ENCODE measurements at regions not wholly inside any gene's neighbourhood (a gene's known extent, or its start where the extent isn't known, plus 50 kb on each side); places are given as distances from the start of the nearest gene placed in this dataset.

- Histone ChIP-seq H3K9me3 (ENCODE audit: control insufficient read depth in 2 of 2, low read length in 2 of 2) (peaks cover 0 to 2% of the 10 kb centered on the region in 2 donors), H3K4me1 (ENCODE audit: control insufficient read depth, insufficient read depth, low read length) (no peaks in the 10 kb centered on the region), H3K27ac (ENCODE audit: low read length) (no peak overlapping the region), H3K36me3 (ENCODE audit: control insufficient read depth in 2 of 2, insufficient read depth in 2 of 2, low read length in 2 of 2) (no peaks in the 10 kb centered on the region), H3K27me3 (ENCODE audit: control insufficient read depth in 1 of 2, insufficient read depth in 2 of 2, low read length in 2 of 2) (peaks cover 0 to 3% of the 10 kb centered on the region in 2 donors), H3K4me3 (ENCODE audit: low read length in 2 of 2) (no peak overlapping the region), H3K9ac (ENCODE audit: low read length in 2 of 2) (no peak overlapping the region)
Measured at GRCh38 chr9:19614294-19614693, 174.5 kb downstream of the SLC24A2 start.

DNA sequence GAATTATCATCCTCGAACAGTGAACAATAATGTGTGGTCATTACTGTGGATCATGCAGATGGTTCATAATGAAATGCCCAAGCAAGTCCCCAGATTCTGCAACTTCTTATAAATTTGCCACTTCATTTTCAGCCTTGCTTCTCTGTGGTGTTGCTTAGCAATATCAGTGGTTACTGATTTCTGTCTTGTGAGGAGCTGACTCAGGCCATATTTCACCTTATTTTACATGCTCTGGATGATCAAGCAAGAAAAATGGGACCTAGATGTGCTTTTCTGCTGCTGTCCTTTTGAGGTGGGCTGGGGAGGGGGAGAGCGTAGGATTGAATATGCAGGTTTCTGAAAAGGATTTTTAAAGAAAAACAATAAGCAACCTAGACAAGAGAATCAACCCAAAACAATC, 188.3 kb downstream of the SLC24A2 start:
- Histone ChIP-seq H3K9ac (ENCODE audit: low read length in 2 of 2) (no peak overlapping the region), H3K27ac (ENCODE audit: low read length) (no peak overlapping the region), H3K36me3 (ENCODE audit: control insufficient read depth in 2 of 2, insufficient read depth in 2 of 2, low read length in 2 of 2) (no peaks in the 10 kb centered on the region), H3K4me1 (ENCODE audit: control insufficient read depth, insufficient read depth, low read length) (no peaks in the 10 kb centered on the region), H3K9me3 (ENCODE audit: control insufficient read depth in 2 of 2, low read length in 2 of 2) (no peaks in the 10 kb centered on the region), H3K27me3 (ENCODE audit: control insufficient read depth in 1 of 2, insufficient read depth in 2 of 2, low read length in 2 of 2) (no peaks in the 10 kb centered on the region), H3K4me3 (ENCODE audit: low read length in 2 of 2) (no peak overlapping the region)

- Histone ChIP-seq H3K36me3 (ENCODE audit: control insufficient read depth in 2 of 2, insufficient read depth in 2 of 2, low read length in 2 of 2) (no peaks in the 10 kb centered on the region), H3K27me3 (ENCODE audit: control insufficient read depth in 1 of 2, insufficient read depth in 2 of 2, low read length in 2 of 2) (no peaks in the 10 kb centered on the region), H3K9me3 (ENCODE audit: control insufficient read depth in 2 of 2, low read length in 2 of 2) (no peaks in the 10 kb centered on the region), H3K9ac (ENCODE audit: low read length in 2 of 2) (no peak overlapping the region), H3K4me3 (ENCODE audit: low read length in 2 of 2) (no peak overlapping the region), H3K4me1 (ENCODE audit: control insufficient read depth, insufficient read depth, low read length) (no peaks in the 10 kb centered on the region), H3K27ac (ENCODE audit: low read length) (no peak overlapping the region)
Measured at GRCh38 chr9:19598722-19599121, 189.9 kb downstream of the ACER2 start.

- no peaks in the 10 kb centered on the region for H3K27me3 ChIP-seq (ENCODE audit: control insufficient read depth in 1 of 2, insufficient read depth in 2 of 2, low read length in 2 of 2)
- H3K9me3 ChIP-seq (ENCODE audit: control insufficient read depth in 2 of 2, low read length in 2 of 2), result no peaks in the 10 kb centered on the region
- no peak overlapping the region for H3K27ac ChIP-seq (ENCODE audit: low read length)
- H3K36me3 ChIP-seq (ENCODE audit: control insufficient read depth in 2 of 2, insufficient read depth in 2 of 2, low read length in 2 of 2), result no peaks in the 10 kb centered on the region
- no peak overlapping the region for H3K9ac ChIP-seq (ENCODE audit: low read length in 2 of 2)
- no peak overlapping the region for H3K4me3 ChIP-seq (ENCODE audit: low read length in 2 of 2)
- no peaks in the 10 kb centered on the region for H3K4me1 ChIP-seq (ENCODE audit: control insufficient read depth, insufficient read depth, low read length)
Measured at GRCh38 chr9:19597176-19597575, 188.4 kb downstream of the ACER2 start.

GRCh38 chr9:19595003-19595402, 186.2 kb downstream of the ACER2 start:
- H3K36me3 ChIP-seq (ENCODE audit: control insufficient read depth in 2 of 2, insufficient read depth in 2 of 2, low read length in 2 of 2), result no peaks in the 10 kb centered on the region
- H3K27me3 ChIP-seq (ENCODE audit: control insufficient read depth in 1 of 2, insufficient read depth in 2 of 2, low read length in 2 of 2), result no peaks in the 10 kb centered on the region
- H3K27ac ChIP-seq (ENCODE audit: low read length), result no peak overlapping the region
- no peak overlapping the region for H3K4me3 ChIP-seq (ENCODE audit: low read length in 2 of 2)
- H3K9ac ChIP-seq (ENCODE audit: low read length in 2 of 2), result no peak overlapping the region
- H3K9me3 ChIP-seq (ENCODE audit: control insufficient read depth in 2 of 2, low read length in 2 of 2), result no peaks in the 10 kb centered on the region
- no peaks in the 10 kb centered on the region for H3K4me1 ChIP-seq (ENCODE audit: control insufficient read depth, insufficient read depth, low read length)

DNA sequence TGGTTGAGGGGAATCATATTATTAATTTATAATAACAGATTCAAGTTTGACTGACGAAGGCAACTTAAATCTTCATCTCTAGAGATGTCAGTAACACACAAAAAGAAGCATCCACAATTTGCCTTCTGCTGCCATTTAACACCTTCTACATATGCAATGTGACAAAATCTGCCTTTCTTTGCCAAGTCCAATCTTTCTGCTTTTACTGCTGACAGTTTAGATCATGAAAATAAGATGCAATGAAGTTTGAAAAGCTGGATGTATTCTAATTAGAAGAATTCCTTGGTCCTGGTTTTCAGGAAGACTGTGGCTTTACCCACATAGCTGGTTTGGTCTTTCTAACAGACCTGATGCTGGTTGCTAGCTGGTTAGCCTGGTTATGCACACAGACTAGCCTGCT, 178.9 kb downstream of the ACER2 start:
- Histone ChIP-seq H3K4me3 (ENCODE audit: low read length in 2 of 2) (no peak overlapping the region), H3K36me3 (ENCODE audit: control insufficient read depth in 2 of 2, insufficient read depth in 2 of 2, low read length in 2 of 2) (no peaks in the 10 kb centered on the region), H3K27ac (ENCODE audit: low read length) (no peak overlapping the region), H3K27me3 (ENCODE audit: control insufficient read depth in 1 of 2, insufficient read depth in 2 of 2, low read length in 2 of 2) (no peaks in the 10 kb centered on the region), H3K9ac (ENCODE audit: low read length in 2 of 2) (no peak overlapping the region), H3K4me1 (ENCODE audit: control insufficient read depth, insufficient read depth, low read length) (no peaks in the 10 kb centered on the region), H3K9me3 (ENCODE audit: control insufficient read depth in 2 of 2, low read length in 2 of 2) (no peaks in the 10 kb centered on the region)

DNA sequence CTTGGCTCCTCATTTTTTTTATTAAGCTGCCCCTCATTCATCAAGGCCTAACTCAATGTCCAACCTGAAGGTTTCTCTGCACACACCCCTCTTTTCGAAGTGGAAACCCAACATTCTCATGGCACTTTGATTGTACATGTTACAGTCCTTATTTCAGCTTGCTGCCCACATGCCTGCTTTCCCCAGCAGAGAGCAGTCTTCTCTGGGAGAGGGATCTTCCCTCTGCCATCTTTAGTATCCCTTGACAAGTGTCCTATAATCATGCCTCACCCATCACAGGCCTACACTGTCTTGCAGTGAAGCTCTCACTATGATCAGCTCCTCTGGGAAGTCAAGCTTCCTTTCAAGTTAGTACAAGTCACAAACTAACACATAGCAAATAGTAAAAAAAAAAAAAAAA, 175.1 kb downstream of the ACER2 start:
- H3K4me1 ChIP-seq (ENCODE audit: control insufficient read depth, insufficient read depth, low read length), result no peaks in the 10 kb centered on the region
- no peaks in the 10 kb centered on the region for H3K36me3 ChIP-seq (ENCODE audit: control insufficient read depth in 2 of 2, insufficient read depth in 2 of 2, low read length in 2 of 2)
- no peak overlapping the region for H3K4me3 ChIP-seq (ENCODE audit: low read length in 2 of 2)
- H3K27me3 ChIP-seq (ENCODE audit: control insufficient read depth in 1 of 2, insufficient read depth in 2 of 2, low read length in 2 of 2), result no peaks in the 10 kb centered on the region
- H3K9ac ChIP-seq (ENCODE audit: low read length in 2 of 2), result no peak overlapping the region
- no peak overlapping the region for H3K27ac ChIP-seq (ENCODE audit: low read length)
- H3K9me3 ChIP-seq (ENCODE audit: control insufficient read depth in 2 of 2, low read length in 2 of 2), result no peaks in the 10 kb centered on the region

- H3K4me3 ChIP-seq (ENCODE audit: low read length in 2 of 2), result no peak overlapping the region
- no peak overlapping the region for H3K9ac ChIP-seq (ENCODE audit: low read length in 2 of 2)
- no peak overlapping the region for H3K27ac ChIP-seq (ENCODE audit: low read length)
- H3K36me3 ChIP-seq (ENCODE audit: control insufficient read depth in 2 of 2, insufficient read depth in 2 of 2, low read length in 2 of 2), result no peaks in the 10 kb centered on the region
- H3K9me3 ChIP-seq (ENCODE audit: control insufficient read depth in 2 of 2, low read length in 2 of 2), result no peaks in the 10 kb centered on the region
- no peaks in the 10 kb centered on the region for H3K4me1 ChIP-seq (ENCODE audit: control insufficient read depth, insufficient read depth, low read length)
- H3K27me3 ChIP-seq (ENCODE audit: control insufficient read depth in 1 of 2, insufficient read depth in 2 of 2, low read length in 2 of 2), result no peaks in the 10 kb centered on the region
Measured at GRCh38 chr9:19577411-19577810, 168.6 kb downstream of the ACER2 start.

GRCh38 chr9:19568946-19569345, 160.1 kb downstream of the ACER2 start:
- no peak overlapping the region for H3K9ac ChIP-seq (ENCODE audit: low read length in 2 of 2)
- no peaks in the 10 kb centered on the region for H3K9me3 ChIP-seq (ENCODE audit: control insufficient read depth in 2 of 2, low read length in 2 of 2)
- no peak overlapping the region for H3K27ac ChIP-seq (ENCODE audit: low read length)
- H3K27me3 ChIP-seq (ENCODE audit: control insufficient read depth in 1 of 2, insufficient read depth in 2 of 2, low read length in 2 of 2), result no peaks in the 10 kb centered on the region
- H3K4me1 ChIP-seq (ENCODE audit: control insufficient read depth, insufficient read depth, low read length), result no peaks in the 10 kb centered on the region
- H3K4me3 ChIP-seq (ENCODE audit: low read length in 2 of 2), result no peak overlapping the region
- no peaks in the 10 kb centered on the region for H3K36me3 ChIP-seq (ENCODE audit: control insufficient read depth in 2 of 2, insufficient read depth in 2 of 2, low read length in 2 of 2)

- H3K9me3 ChIP-seq (ENCODE audit: control insufficient read depth in 2 of 2, low read length in 2 of 2), result no peaks in the 10 kb centered on the region
- H3K9ac ChIP-seq (ENCODE audit: low read length in 2 of 2), result no peak overlapping the region
- no peaks in the 10 kb centered on the region for H3K36me3 ChIP-seq (ENCODE audit: control insufficient read depth in 2 of 2, insufficient read depth in 2 of 2, low read length in 2 of 2)
- H3K4me3 ChIP-seq (ENCODE audit: low read length in 2 of 2), result no peak overlapping the region
- no peak overlapping the region for H3K27ac ChIP-seq (ENCODE audit: low read length)
- H3K27me3 ChIP-seq (ENCODE audit: control insufficient read depth in 1 of 2, insufficient read depth in 2 of 2, low read length in 2 of 2), result no peaks in the 10 kb centered on the region
- H3K4me1 ChIP-seq (ENCODE audit: control insufficient read depth, insufficient read depth, low read length), result no peaks in the 10 kb centered on the region
Measured at GRCh38 chr9:19564396-19565061, 155.7 kb downstream of the ACER2 start.

GRCh38 chr9:19555214-19555613, 146.4 kb downstream of the ACER2 start:
- H3K27ac ChIP-seq (ENCODE audit: low read length), result no peak overlapping the region
- peaks cover 23% of the 10 kb centered on the region for H3K4me1 ChIP-seq (ENCODE audit: control insufficient read depth, insufficient read depth, low read length)
- no peaks in the 10 kb centered on the region for H3K9me3 ChIP-seq (ENCODE audit: control insufficient read depth in 2 of 2, low read length in 2 of 2)
- H3K36me3 ChIP-seq (ENCODE audit: control insufficient read depth in 2 of 2, insufficient read depth in 2 of 2, low read length in 2 of 2), result no peaks in the 10 kb centered on the region
- no peaks in the 10 kb centered on the region for H3K27me3 ChIP-seq (ENCODE audit: control insufficient read depth in 1 of 2, insufficient read depth in 2 of 2, low read length in 2 of 2)
- H3K4me3 ChIP-seq (ENCODE audit: low read length in 2 of 2), result no peak overlapping the region
- H3K9ac ChIP-seq (ENCODE audit: low read length in 2 of 2), result no peak overlapping the region

Measured in stomach smooth muscle (tissue), 2 donors.